Parathyroid adenoma (tissue), 2 donors: ENCODE measurements at regions not wholly inside any gene's neighbourhood (a gene's known extent, or its start where the extent isn't known, plus 50 kb on each side); places are given as distances from the start of the nearest gene placed in this dataset.

Source experiments
- H2AFZ ChIP-seq: fragments of 300-600 bp; sonication (generic); one replicate; pipeline ENCODE4 v1.7.0; 2017; ENCODE audit warnings: antibody characterized with exemption, mild to moderate bottlenecking
- H3K27ac ChIP-seq: fragments of 300-600 bp; sonication (generic); one replicate; pipeline ENCODE4 v1.7.0; 2017
- H3K27me3 ChIP-seq: fragments of 300-600 bp; sonication (generic); one replicate; pipeline ENCODE4 v1.7.0; 2017; ENCODE audit warnings: low read length; ENCODE audit not compliant: control insufficient read depth, insufficient read depth
- H3K36me3 ChIP-seq: fragments of 300-600 bp; sonication (generic); one replicate; pipeline ENCODE4 v1.7.0; 2017; ENCODE audit warnings: low read length; ENCODE audit not compliant: control insufficient read depth, insufficient read depth
- H3K4me1 ChIP-seq: fragments of 300-600 bp; sonication (generic); one replicate; pipeline ENCODE4 v1.7.0; 2017; ENCODE audit warnings: control low read depth
- H3K4me2 ChIP-seq: fragments of 300-600 bp; sonication (generic); one replicate; pipeline ENCODE4 v1.7.0; 2017; ENCODE audit warnings: low read length
- H3K4me3 ChIP-seq: fragments of 300-600 bp; sonication (generic); one replicate; pipeline ENCODE4 v1.7.0; 2017; ENCODE audit warnings: low read depth, low read length
- H3K79me2 ChIP-seq: fragments of 300-600 bp; sonication (generic); one replicate; pipeline ENCODE4 v1.7.0; 2017; ENCODE audit warnings: control low read depth
- H3K9ac ChIP-seq: fragments of 300-600 bp; sonication (generic); one replicate; pipeline ENCODE4 v1.7.0; 2017; ENCODE audit warnings: mild to moderate bottlenecking
- H3K9me3 ChIP-seq: fragments of 300-600 bp; sonication (generic); one replicate; pipeline ENCODE4 v1.7.0; 2017; ENCODE audit warnings: low read length; ENCODE audit not compliant: control insufficient read depth
- TF ChIP-seq, protein P1 (sequence below): fragments of 300-600 bp; sonication (generic); IDR thresholded peaks from one replicate; pipeline ENCODE4 v1.7.0; 2017; ENCODE audit warnings: antibody characterized with exemption, mild to moderate bottlenecking
- donor health status: primary hyperparathyroidism.

DNA sequence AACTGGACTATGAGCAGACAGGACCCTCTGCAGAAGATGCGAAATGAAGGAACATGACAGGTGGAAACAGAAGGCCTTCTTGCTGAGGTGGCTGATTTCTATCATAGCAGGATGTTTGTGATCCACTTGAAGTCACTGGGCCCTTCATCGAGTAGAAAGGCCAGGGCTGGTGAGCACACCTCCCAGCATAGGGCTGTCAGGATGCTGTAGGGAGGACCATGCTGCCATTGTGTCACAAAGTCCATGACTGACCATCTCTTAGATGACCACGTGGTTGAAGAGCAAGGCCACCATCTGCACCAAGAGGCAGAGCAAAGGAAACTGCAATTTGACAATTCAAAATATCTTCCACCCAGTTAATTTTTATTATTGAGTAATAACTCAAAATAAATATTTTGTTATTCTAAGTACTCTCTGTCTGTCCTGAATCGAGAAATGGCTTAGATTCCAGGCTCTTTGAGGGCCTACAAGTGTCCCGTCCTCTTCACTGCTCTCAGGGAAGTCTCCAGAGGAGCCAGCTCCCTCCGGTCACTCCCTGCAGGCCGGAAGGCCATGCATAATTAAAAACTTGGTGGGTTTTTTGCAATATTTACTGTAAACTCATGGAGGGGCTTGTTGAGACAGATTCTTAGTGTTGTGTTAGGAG is 249.3 kb upstream of the ZMIZ1 start:
- H3K9me3 ChIP-seq: no peaks in the 10 kb centered on the region
- H3K27ac ChIP-seq: no peak overlapping the region
- H3K27me3 ChIP-seq: no peaks in the 10 kb centered on the region
- H3K4me1 ChIP-seq: peaks cover 36% of the 10 kb centered on the region
- TF ChIP-seq, protein P1, sequence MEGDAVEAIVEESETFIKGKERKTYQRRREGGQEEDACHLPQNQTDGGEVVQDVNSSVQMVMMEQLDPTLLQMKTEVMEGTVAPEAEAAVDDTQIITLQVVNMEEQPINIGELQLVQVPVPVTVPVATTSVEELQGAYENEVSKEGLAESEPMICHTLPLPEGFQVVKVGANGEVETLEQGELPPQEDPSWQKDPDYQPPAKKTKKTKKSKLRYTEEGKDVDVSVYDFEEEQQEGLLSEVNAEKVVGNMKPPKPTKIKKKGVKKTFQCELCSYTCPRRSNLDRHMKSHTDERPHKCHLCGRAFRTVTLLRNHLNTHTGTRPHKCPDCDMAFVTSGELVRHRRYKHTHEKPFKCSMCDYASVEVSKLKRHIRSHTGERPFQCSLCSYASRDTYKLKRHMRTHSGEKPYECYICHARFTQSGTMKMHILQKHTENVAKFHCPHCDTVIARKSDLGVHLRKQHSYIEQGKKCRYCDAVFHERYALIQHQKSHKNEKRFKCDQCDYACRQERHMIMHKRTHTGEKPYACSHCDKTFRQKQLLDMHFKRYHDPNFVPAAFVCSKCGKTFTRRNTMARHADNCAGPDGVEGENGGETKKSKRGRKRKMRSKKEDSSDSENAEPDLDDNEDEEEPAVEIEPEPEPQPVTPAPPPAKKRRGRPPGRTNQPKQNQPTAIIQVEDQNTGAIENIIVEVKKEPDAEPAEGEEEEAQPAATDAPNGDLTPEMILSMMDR: no peak
- no peak overlapping the region for H2AFZ ChIP-seq
- H3K79me2 ChIP-seq: no peaks in the 10 kb centered on the region
- no peak overlapping the region for H3K4me2 ChIP-seq
- H3K4me3 ChIP-seq: no peak overlapping the region
- no peaks in the 10 kb centered on the region for H3K36me3 ChIP-seq
- no peak overlapping the region for H3K9ac ChIP-seq

DNA sequence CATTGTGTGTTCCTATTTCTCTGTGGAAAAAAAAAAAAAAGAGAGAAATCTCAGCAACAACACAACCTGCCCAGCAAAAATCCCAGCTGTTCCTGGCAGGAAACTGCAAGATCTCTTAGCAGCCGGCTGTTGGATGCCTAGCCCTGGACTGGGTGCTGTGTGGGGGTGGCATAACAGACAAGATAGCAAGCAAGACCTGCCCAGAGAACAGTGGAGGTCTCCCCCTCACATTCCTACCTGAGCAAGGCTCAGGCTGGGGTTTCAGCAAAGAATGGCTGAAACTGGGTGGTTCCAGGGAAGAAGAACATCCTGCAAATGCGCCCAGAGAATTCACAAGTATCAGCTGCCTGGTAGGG is 248.8 kb upstream of the ZMIZ1 start:
- Histone ChIP-seq H3K9ac (no peak overlapping the region), H3K79me2 (no peaks in the 10 kb centered on the region), H3K36me3 (no peaks in the 10 kb centered on the region), H3K4me3 (no peak overlapping the region), H3K27me3 (no peaks in the 10 kb centered on the region), H2AFZ (no peak overlapping the region), H3K9me3 (no peaks in the 10 kb centered on the region), H3K4me2 (no peak overlapping the region), H3K4me1 (peaks cover 32% of the 10 kb centered on the region), H3K27ac (no peak overlapping the region)
- TF ChIP-seq, protein P1: no peak

DNA sequence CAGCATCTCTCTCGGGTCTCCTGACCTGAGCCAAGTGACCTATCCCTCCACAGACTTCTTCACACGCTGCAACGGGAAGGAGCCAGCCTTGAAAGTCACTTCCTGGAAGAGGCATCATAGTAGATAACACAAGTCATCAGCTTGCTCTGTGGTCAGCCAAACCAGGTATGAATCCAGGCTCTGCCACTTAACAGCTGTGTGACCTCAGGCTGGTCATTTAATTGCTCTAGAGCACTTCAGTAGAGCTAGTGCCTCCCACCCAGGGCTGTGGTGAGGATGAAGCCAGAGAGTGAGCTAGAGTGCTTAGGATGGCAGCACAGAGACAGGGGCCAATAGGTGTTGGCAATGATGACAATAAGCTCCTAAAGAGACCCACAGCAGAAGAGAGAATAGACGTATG is 247.7 kb upstream of the ZMIZ1 start:
- Histone ChIP-seq H3K27ac (no peak overlapping the region), H3K27me3 (no peaks in the 10 kb centered on the region), H3K9me3 (no peaks in the 10 kb centered on the region), H2AFZ (no peak overlapping the region), H3K79me2 (no peaks in the 10 kb centered on the region), H3K4me3 (no peak overlapping the region), H3K4me2 (no peak overlapping the region), H3K9ac (no peak overlapping the region), H3K36me3 (no peaks in the 10 kb centered on the region), H3K4me1 (peaks cover 31% of the 10 kb centered on the region)
- TF ChIP-seq, protein P1: no peak

DNA sequence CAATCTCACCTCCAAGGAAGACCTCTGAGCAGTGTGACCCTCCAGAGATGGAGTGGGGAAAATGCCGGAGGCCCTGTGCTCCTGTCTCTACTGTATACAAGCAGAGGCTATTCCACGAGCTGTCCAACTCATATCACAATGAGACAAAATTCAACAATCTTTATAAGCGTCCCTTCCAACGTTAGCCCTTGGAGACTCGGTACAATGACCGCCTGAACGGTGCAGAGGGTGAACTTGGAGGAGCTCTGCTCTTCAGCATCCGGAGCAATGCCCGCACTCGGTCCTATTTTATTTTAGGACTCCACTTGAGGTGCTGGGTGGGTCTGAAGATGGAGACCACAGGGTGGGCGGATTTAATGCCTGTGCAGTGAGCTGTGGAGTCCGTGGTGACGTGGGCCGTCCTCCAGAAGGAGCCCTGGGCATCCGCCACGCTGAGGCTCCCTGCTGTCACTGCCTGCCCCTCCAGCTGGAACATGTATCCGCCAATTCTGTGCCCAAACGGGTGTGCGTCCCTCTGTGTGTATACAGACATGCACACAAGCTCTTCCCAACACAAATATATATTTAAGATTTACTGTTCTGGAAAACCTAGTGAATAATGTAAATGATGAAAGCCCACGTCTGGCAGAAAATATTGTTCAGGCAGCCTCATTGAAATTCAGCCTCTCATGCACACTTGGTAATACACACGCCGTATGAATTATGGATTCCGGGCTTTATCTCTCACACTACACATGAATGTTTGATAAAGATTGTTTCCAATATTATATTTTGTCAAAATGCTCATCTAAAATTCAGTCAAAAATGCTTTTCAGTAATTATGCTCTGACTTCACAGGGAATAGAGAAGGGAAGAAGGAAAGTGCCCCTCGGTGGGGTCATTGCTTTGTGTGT is 239.9 kb upstream of the ZMIZ1 start:
- Histone ChIP-seq H2AFZ (no peak overlapping the region), H3K4me3 (no peak overlapping the region), H3K27ac (no peak overlapping the region), H3K79me2 (no peaks in the 10 kb centered on the region), H3K9ac (no peak overlapping the region), H3K4me2 (no peak overlapping the region), H3K9me3 (no peaks in the 10 kb centered on the region), H3K36me3 (no peaks in the 10 kb centered on the region), H3K27me3 (no peaks in the 10 kb centered on the region), H3K4me1 (no peaks in the 10 kb centered on the region)
- TF ChIP-seq, protein P1: no peak
